OCI-LY7 (cell line): ENCODE measurements at regions not wholly inside any gene's neighbourhood (a gene's known extent, or its start where the extent isn't known, plus 50 kb on each side); places are given as distances from the start of the nearest gene placed in this dataset.
"Not testable (repeated sequence)": the region's sequence is repeated elsewhere in the genome, so short reads cannot be mapped to it uniquely, and the experiment has no call there.

ENCODE experiments used
- BruUV-seq: library from RNA; stranded (reverse); fragments of 400-500 nt; replicated peaks from 2 replicates; lab custom pipeline; 2021; lab: Mats Ljungman, UMichigan
- CTCF ChIA-PET: fragments of 300-600 bp; sonication (Branson Sonifier 250); formaldehyde crosslinking; loops from one replicate; lab custom pipeline; 2022; ENCODE audit warnings: antibody characterized with exemption; ENCODE audit not compliant: unreplicated experiment; lab: Charles Lee
- POLR2A ChIA-PET: fragments of 300-600 bp; sonication (Branson Sonifier 250); formaldehyde crosslinking; loops from one replicate; lab custom pipeline; 2022; ENCODE audit warnings: antibody characterized with exemption; lab: Charles Lee
- DNase-seq: peaks from one replicate; pipeline ENCODE4 v3.0.0-alpha.2; 2015; ENCODE audit warnings: low spot score
- H2AFZ ChIP-seq: fragments of 200-600 bp; sonication (generic), shearing (Covaris generic); 2 replicates; pipeline ENCODE4 v1.6.1; 2014; ENCODE audit warnings: mild to moderate bottlenecking, antibody characterized with exemption, low read length, moderate library complexity
- H3K27ac ChIP-seq: fragments of 200-600 bp; sonication (generic); 2 replicates; pipeline ENCODE4 v1.5.1; 2014; ENCODE audit warnings: mixed run types, low read depth, mild to moderate bottlenecking, moderate library complexity, low read length, inconsistent platforms; ENCODE audit not compliant: poor library complexity, severe bottlenecking
- H3K36me3 ChIP-seq: fragments of 200-600 bp; sonication (generic); 2 replicates; pipeline ENCODE4 v1.6.1; 2014; ENCODE audit warnings: mild to moderate bottlenecking, antibody characterized with exemption, low read length, moderate library complexity, mixed read lengths; ENCODE audit not compliant: insufficient read depth
- H3K4me1 ChIP-seq: fragments of 200-600 bp; sonication (generic); 2 replicates; pipeline ENCODE4 v1.5.1; 2014; ENCODE audit warnings: mild to moderate bottlenecking, low read length; ENCODE audit not compliant: insufficient read depth, poor library complexity, severe bottlenecking
- H3K4me2 ChIP-seq: fragments of 200-600 bp; sonication (generic); 2 replicates; pipeline ENCODE4 v1.6.1; 2014; ENCODE audit warnings: mild to moderate bottlenecking, low read length
- H3K4me3 ChIP-seq: fragments of 200-600 bp; sonication (generic); 2 replicates; pipeline ENCODE4 v1.5.1; 2014; ENCODE audit warnings: mild to moderate bottlenecking, low read depth, low read length; ENCODE audit not compliant: poor library complexity, severe bottlenecking
- H3K79me2 ChIP-seq: fragments of 200-600 bp; sonication (generic); 2 replicates; pipeline ENCODE4 v1.6.1; 2016; ENCODE audit warnings: low read depth, mild to moderate bottlenecking, low read length, moderate library complexity, mixed read lengths; ENCODE audit not compliant: insufficient read depth
- H3K9me2 ChIP-seq: fragments of 200-600 bp; sonication (generic); 2 replicates; pipeline ENCODE4 v1.6.1; 2016; ENCODE audit warnings: mild to moderate bottlenecking, low read length, mixed read lengths; ENCODE audit not compliant: insufficient read depth
- H3K9me3 ChIP-seq: fragments of 200-600 bp; sonication (generic); 2 replicates; pipeline ENCODE4 v1.6.1; 2014; ENCODE audit warnings: mild to moderate bottlenecking, mixed run types, low read length, mixed read lengths
- H4K20me1 ChIP-seq: fragments of 200-600 bp; sonication (generic); 2 replicates; pipeline ENCODE4 v1.6.1; 2014; ENCODE audit warnings: mild to moderate bottlenecking, antibody characterized with exemption, low read length, moderate library complexity, mixed read lengths; ENCODE audit not compliant: insufficient read depth
- CTCF ChIP-seq: fragments of 200-600 bp; sonication (generic); conservative IDR thresholded peaks from 2 replicates; pipeline ENCODE4 v1.5.1; 2014; ENCODE audit warnings: mild to moderate bottlenecking, antibody characterized with exemption, low read length, moderate library complexity, mixed read lengths
- EZH2phosphoT487 ChIP-seq: fragments of 200-600 bp; sonication (generic); IDR thresholded peaks from 2 replicates; pipeline ENCODE4 v1.6.1; 2018; ENCODE audit warnings: low read depth, borderline replicate concordance, mild to moderate bottlenecking, mixed run types, antibody characterized with exemption, low read length, moderate library complexity, mixed read lengths
- intact Hi-C: fragments of 100-400 bp; cut with micrococcal nuclease; formaldehyde crosslinking; loops from one replicate; pipeline ENCODE4 v1.10.0; 2022; ENCODE audit not compliant: unreplicated experiment

- Histone ChIP-seq H3K36me3 (no peaks in the 10 kb centered on the region), H3K4me3 (no peak overlapping the region), H3K9me2 (no peaks in the 10 kb centered on the region), H3K9me3 (no peaks in the 10 kb centered on the region), H3K4me2 (no peak overlapping the region), H4K20me1 (no peaks in the 10 kb centered on the region), H2AFZ (no peak overlapping the region), H3K79me2 (no peaks in the 10 kb centered on the region), H3K27ac (no peak overlapping the region), H3K4me1 (no peaks in the 10 kb centered on the region)
- DNase-seq, result no peak
- ChIA-PET CTCF (no interaction called here), POLR2A (interaction anchor here (0.7 kb wide), 1 partner anchor 1405 kb away, joined by 4 read pairs; no protein-coding TSS in a partner anchor)
- TF ChIP-seq EZH2phosphoT487 (no peak), CTCF (no peak)
- intact Hi-C loops, result no loop called here
- no TSS peak for BruUV-seq
Observed at GRCh38 chr12:37565112-37565511, 751.5 kb upstream of the ALG10B start.

DNA sequence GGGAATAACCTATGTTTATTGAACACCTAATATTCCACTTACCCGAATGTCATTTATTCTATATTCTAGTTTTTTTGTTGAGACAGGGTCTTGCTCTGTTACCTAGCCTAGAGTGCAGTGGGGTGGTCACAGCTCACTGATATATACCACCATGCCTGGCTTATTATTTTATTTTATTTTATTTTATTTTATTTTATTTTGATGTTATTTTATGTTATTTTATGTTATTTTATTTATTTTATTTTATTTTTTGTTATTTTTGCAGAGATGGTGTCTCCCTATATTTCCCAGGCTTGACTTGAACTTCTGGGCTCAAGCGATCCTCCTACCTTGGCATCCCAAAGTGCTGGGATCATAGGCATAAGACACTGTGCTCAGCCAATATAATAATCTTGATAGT is 746.0 kb upstream of the ALG10B start:
- H3K4me1 ChIP-seq, H3K36me3 ChIP-seq, DNase-seq, H3K79me2 ChIP-seq, CTCF ChIA-PET, intact Hi-C loops, H3K4me2 ChIP-seq, H3K9me2 ChIP-seq, POLR2A ChIA-PET, H3K4me3 ChIP-seq, BruUV-seq, H3K27ac ChIP-seq, H2AFZ ChIP-seq, H4K20me1 ChIP-seq, H3K9me3 ChIP-seq: not testable (repeated sequence)
